AG04449 (cell line): ENCODE measurements at regions not wholly inside any gene's neighbourhood (a gene's known extent, or its start where the extent isn't known, plus 50 kb on each side); places are given as distances from the start of the nearest gene placed in this dataset.
A peak's percentile ranks its signal among the peaks of the same experiment; 100 is the strongest.

Experiments
- CTCF ChIA-PET: fragments of 350-600 bp; formaldehyde crosslinking; extraction: SDS; loops from one replicate; lab custom pipeline; 2021; ENCODE audit warnings: antibody characterized with exemption; lab: Yijun Ruan, JAX
- POLR2A ChIA-PET: fragments of 400-600, 350-600 bp; formaldehyde crosslinking; extraction: SDS; loops from one replicate; lab custom pipeline; 2020; ENCODE audit warnings: antibody characterized with exemption, inconsistent platforms; lab: Yijun Ruan, JAX
- DNase-seq: peaks from one replicate; pipeline ENCODE4 v3.0.0-alpha.2; 2010; ENCODE audit warnings: low read depth, low spot score
- H3K4me3 ChIP-seq: 2 replicates; pipeline ENCODE4 v1.5.1; 2011; ENCODE audit warnings: low read depth, mild to moderate bottlenecking, control low read depth, low read length
- TF ChIP-seq, protein P1 (sequence below): IDR thresholded peaks from one replicate; pipeline ENCODE4 v1.5.1; 2011; ENCODE audit warnings: mild to moderate bottlenecking, moderate library complexity, low read length, control low read depth, inconsistent platforms; ENCODE audit not compliant: insufficient read depth; ENCODE audit errors: missing control alignments

DNA sequence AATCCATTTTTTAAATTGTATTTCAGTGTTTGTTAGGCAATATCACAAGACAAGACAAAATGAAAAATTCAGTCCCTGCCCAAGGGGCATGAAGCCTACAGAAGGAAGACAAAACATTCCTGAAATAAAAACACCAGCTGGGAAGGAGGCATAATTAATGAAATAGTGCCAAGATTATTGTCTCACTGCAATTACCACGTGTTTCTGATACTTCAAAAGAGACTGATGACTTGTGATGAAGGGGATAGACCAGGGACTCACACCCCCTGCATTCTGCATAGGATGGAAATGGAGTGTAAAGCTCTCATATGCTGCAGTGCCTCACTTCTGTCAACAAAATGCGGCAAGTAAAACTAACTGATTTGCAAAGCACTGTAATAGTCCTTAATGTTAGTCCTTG is 178.1 kb downstream of the BARD1 start:
- CTCF ChIA-PET = no interaction called here
- no peak overlapping the region for H3K4me3 ChIP-seq
- no peak for DNase-seq
- POLR2A ChIA-PET = no interaction called here
- TF ChIP-seq, protein P1, sequence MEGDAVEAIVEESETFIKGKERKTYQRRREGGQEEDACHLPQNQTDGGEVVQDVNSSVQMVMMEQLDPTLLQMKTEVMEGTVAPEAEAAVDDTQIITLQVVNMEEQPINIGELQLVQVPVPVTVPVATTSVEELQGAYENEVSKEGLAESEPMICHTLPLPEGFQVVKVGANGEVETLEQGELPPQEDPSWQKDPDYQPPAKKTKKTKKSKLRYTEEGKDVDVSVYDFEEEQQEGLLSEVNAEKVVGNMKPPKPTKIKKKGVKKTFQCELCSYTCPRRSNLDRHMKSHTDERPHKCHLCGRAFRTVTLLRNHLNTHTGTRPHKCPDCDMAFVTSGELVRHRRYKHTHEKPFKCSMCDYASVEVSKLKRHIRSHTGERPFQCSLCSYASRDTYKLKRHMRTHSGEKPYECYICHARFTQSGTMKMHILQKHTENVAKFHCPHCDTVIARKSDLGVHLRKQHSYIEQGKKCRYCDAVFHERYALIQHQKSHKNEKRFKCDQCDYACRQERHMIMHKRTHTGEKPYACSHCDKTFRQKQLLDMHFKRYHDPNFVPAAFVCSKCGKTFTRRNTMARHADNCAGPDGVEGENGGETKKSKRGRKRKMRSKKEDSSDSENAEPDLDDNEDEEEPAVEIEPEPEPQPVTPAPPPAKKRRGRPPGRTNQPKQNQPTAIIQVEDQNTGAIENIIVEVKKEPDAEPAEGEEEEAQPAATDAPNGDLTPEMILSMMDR = no peak

DNA sequence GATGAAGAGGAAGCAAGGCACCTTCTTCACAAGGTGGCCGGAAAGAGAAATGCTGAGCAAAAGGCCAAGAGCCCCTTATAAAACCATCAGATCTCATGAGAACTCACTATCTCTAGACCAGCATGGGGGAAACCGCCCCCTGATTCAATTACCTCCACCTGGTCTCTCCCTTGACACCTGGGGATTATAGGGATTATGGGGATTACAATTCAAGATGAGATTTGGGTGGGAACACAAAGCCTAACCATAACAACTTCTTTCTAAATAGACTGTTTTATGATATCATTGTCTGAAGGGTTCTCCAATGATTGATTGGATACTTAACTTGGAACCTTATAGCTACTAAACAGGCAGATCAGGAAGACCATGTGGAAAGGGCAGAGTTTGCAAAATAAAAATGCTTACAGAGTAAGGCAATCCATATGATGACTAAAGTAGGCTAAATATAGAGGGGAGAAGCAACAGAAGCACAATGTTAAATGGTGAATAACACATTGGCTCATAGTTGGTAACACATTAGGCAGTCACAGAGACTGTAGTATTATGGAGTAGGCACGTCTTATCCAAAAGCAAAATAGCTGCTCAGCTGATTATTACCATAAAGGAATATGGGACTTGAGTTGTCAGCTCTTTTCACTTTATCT is 179.0 kb downstream of the BARD1 start:
- CTCF ChIA-PET = no interaction called here
- TF ChIP-seq, protein P1 = no peak
- POLR2A ChIA-PET = no interaction called here

DNA sequence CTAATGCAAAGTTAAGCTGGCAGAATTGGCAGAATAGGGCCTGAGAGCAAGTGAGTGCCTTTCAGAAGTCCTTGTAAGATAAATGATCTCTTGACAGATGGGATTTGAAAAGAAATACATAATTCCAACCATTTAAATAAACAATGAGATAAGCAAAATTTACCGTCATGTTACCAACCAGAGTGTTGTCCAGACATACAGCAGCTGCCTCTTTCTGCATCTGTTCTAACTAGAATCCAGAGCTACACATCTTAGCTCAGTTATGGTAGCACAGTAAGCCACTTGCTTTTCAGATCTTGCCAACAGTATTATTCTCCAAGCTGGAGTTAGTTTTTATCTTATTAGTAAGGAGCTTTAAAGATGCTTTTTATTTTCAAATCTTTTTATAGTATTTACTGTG is 179.6 kb downstream of the BARD1 start:
- H3K4me3 ChIP-seq = no peak overlapping the region
- TF ChIP-seq, protein P1 = no peak
- no peak for DNase-seq
- ChIA-PET POLR2A (no interaction called here), CTCF (no interaction called here)

More for the DNA sequence above, 179.0 kb downstream of the BARD1 start:
- H3K4me3 ChIP-seq = no peak overlapping the region
- peak; percentile 19 for DNase-seq
